Left lung (tissue), 4 donors: ENCODE measurements at regions not wholly inside any gene's neighbourhood (a gene's known extent, or its start where the extent isn't known, plus 50 kb on each side); places are given as distances from the start of the nearest gene placed in this dataset.
A peak's percentile ranks its signal among the peaks of the same experiment; 100 is the strongest.

ENCODE experiments used
- ATAC-seq: fragments of 200-7000 bp; cut with Tn5 transposase; one replicate; pipeline ENCODE4 v1.9.1; 2020; ENCODE audit warnings: moderate library complexity
- DNase-seq, 4 donors: peaks; one replicate each; pipeline ENCODE4 v3.0.0-alpha.2; 2013 to 2020
- H3K27ac ChIP-seq, 2 donors: fragments of 200-600 bp; sonication (generic) in 1 of 2; one replicate each; pipeline versions ENCODE4 v1.5.0 to v1.8.0; 2020 to 2021
- H3K27me3 ChIP-seq, 2 donors: fragments of 200-600 bp; sonication (generic) in 1 of 2; one replicate each; pipeline versions ENCODE4 v1.5.0 to v1.8.0; 2020 to 2021
- H3K36me3 ChIP-seq, 2 donors: fragments of 200-600 bp; sonication (generic) in 1 of 2; one replicate each; pipeline versions ENCODE4 v1.5.0 to v1.8.0; 2020 to 2021
- H3K4me1 ChIP-seq, 2 donors: fragments of 200-600 bp; one replicate each; pipeline ENCODE4 v1.8.0; 2021
- H3K4me3 ChIP-seq, 2 donors: fragments of 200-600 bp; sonication (generic) in 1 of 2; one replicate each; pipeline versions ENCODE4 v1.5.0 to v1.8.0; 2020 to 2021; ENCODE audit warnings: mild to moderate bottlenecking in 1 of 2
- H3K9me3 ChIP-seq, 2 donors: fragments of 200-600 bp; sonication (generic) in 1 of 2; one replicate each; pipeline versions ENCODE4 v1.5.0 to v1.8.0; 2020 to 2021
- intact Hi-C, 2 donors: fragments of 100-400 bp; cut with DNase I; formaldehyde crosslinking; loops; one replicate each; pipeline versions ENCODE4 v1.11.2 to v1.14.2; 2022
- TF ChIP-seq, protein P1 (sequence below), 2 donors: fragments of 200-600 bp; sonication (generic) in 1 of 2; IDR thresholded peaks; one replicate each; pipeline versions ENCODE4 v1.5.0 to v1.8.0; 2021; ENCODE audit warnings: antibody characterized with exemption in 2 of 2
- donor health status: DM: no; HTN: yes; CAD: no.
- donor health status: DM: no; HTN: no; CAD: no.

- TF ChIP-seq, protein P1, sequence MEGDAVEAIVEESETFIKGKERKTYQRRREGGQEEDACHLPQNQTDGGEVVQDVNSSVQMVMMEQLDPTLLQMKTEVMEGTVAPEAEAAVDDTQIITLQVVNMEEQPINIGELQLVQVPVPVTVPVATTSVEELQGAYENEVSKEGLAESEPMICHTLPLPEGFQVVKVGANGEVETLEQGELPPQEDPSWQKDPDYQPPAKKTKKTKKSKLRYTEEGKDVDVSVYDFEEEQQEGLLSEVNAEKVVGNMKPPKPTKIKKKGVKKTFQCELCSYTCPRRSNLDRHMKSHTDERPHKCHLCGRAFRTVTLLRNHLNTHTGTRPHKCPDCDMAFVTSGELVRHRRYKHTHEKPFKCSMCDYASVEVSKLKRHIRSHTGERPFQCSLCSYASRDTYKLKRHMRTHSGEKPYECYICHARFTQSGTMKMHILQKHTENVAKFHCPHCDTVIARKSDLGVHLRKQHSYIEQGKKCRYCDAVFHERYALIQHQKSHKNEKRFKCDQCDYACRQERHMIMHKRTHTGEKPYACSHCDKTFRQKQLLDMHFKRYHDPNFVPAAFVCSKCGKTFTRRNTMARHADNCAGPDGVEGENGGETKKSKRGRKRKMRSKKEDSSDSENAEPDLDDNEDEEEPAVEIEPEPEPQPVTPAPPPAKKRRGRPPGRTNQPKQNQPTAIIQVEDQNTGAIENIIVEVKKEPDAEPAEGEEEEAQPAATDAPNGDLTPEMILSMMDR (IDR thresholded peaks at IDR 0.05) = no peak
- intact Hi-C loops = no loop called here
- no peaks in the 10 kb centered on the region for H3K27me3 ChIP-seq
Measured at GRCh38 chr6:115610696-115611095, 450.0 kb downstream of the FRK start.

GRCh38 chr6:115609111-115609510 is 451.6 kb downstream of the FRK start:
- no peak overlapping the region for H3K27ac ChIP-seq

More at GRCh38 chr6:115610696-115611095, 450.0 kb downstream of the FRK start:
- no peaks in the 10 kb centered on the region for H3K36me3 ChIP-seq
- ATAC-seq = no peak
- no peaks in the 10 kb centered on the region for H3K4me1 ChIP-seq
- no peak overlapping the region for H3K4me3 ChIP-seq
- no peak overlapping the region for H3K27ac ChIP-seq
- peaks cover 0 to 2% of the 10 kb centered on the region in 2 donors for H3K9me3 ChIP-seq
- no peak for DNase-seq

DNA sequence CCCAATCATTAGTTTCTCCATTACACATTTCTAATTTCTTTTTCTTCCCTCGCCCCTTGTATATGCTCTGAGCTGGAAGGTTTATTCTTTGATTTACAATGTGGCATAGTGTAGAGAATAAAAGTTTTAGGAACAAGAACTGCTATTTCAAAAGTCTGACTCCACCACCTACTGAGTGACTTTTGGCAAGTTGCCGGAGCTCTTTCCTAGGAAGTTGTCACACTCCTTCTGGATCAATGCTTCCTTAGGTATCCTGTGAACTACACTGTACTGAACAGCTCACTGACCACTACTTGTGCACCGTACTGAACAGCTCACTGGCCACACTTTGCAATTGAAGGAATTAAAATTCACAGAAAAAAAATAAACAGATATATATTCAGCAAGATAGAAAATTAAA is 458.2 kb downstream of the FRK start:
- Histone ChIP-seq H3K4me3 (no peak overlapping the region), H3K27ac (no peak overlapping the region), H3K36me3 (no peaks in the 10 kb centered on the region), H3K27me3 (no peaks in the 10 kb centered on the region), H3K4me1 (no peaks in the 10 kb centered on the region), H3K9me3 (no peaks in the 10 kb centered on the region)
- DNase-seq = no peak
- intact Hi-C loops = no loop called here
- ATAC-seq = no peak
- TF ChIP-seq, protein P1 (IDR thresholded peaks at IDR 0.05) = no peak

More at GRCh38 chr6:115609111-115609510, 451.6 kb downstream of the FRK start:
- Histone ChIP-seq H3K27me3 (no peaks in the 10 kb centered on the region), H3K9me3 (no peaks in the 10 kb centered on the region), H3K4me3 (no peak overlapping the region), H3K4me1 (no peaks in the 10 kb centered on the region), H3K36me3 (no peaks in the 10 kb centered on the region)
- DNase-seq (no peak), ATAC-seq (no peak)
- TF ChIP-seq, protein P1 (IDR thresholded peaks at IDR 0.05) = no peak
- intact Hi-C loops = no loop called here

- intact Hi-C loops = no loop called here
- no peaks in the 10 kb centered on the region for H3K27me3 ChIP-seq
- ATAC-seq (no peak), DNase-seq (no peak)
- no peaks in the 10 kb centered on the region for H3K36me3 ChIP-seq
- TF ChIP-seq, protein P1 (IDR thresholded peaks at IDR 0.05) = no peak
- no peak overlapping the region for H3K4me3 ChIP-seq
- no peaks in the 10 kb centered on the region for H3K9me3 ChIP-seq
- H3K4me1 ChIP-seq = no peaks in the 10 kb centered on the region
- no peak overlapping the region for H3K27ac ChIP-seq
Measured at GRCh38 chr6:115601509-115601908, 459.2 kb downstream of the FRK start.

GRCh38 chr6:115601064-115601463 is 459.6 kb downstream of the FRK start:
- no peaks in the 10 kb centered on the region for H3K4me1 ChIP-seq
- H3K27ac ChIP-seq = no peak overlapping the region
- H3K9me3 ChIP-seq = no peaks in the 10 kb centered on the region
- H3K4me3 ChIP-seq = no peak overlapping the region
- H3K27me3 ChIP-seq = no peaks in the 10 kb centered on the region
- TF ChIP-seq, protein P1 (IDR thresholded peaks at IDR 0.05) = no peak
- DNase-seq (no peak), ATAC-seq (peak; percentile 25)
- intact Hi-C loops = no loop called here
- no peaks in the 10 kb centered on the region for H3K36me3 ChIP-seq
